ENCODE measurements at regions not wholly inside any gene's neighbourhood (a gene's known extent, or its start where the extent isn't known, plus 50 kb on each side); places are given as distances from the start of the nearest gene placed in this dataset.

DNA sequence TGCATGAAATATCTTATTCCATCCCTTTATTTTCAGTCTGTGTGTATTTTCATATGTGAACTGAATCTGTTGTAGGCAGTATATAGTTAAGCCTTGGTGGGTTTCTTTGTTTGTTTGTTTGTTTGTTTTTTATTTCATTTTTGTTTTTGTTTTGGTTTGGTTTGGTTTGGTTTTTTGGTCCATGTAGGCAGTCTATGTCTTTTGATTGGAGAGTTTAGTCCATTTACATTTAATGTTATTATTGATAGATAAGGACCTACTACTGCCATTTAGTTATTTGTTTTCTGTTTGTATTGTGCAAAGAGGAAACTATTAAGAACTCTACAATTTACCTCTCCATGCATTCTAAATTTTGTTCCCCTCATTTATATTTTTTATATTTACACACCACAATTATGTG, 695.9 kb upstream of the GRM3 start:
- Histone ChIP-seq H3K4me3 (no peak overlapping the region), H3K27me3 (no peaks in the 10 kb centered on the region), H3K4me1 (no peaks in the 10 kb centered on the region), H3K27ac (no peak overlapping the region), H3K36me3 (no peaks in the 10 kb centered on the region), H3K9me3 (peaks cover 0 to 53% (median 18%) of the 10 kb centered on the region in 11 donors)
- no peak for DNase-seq
- TF ChIP-seq, protein P1, sequence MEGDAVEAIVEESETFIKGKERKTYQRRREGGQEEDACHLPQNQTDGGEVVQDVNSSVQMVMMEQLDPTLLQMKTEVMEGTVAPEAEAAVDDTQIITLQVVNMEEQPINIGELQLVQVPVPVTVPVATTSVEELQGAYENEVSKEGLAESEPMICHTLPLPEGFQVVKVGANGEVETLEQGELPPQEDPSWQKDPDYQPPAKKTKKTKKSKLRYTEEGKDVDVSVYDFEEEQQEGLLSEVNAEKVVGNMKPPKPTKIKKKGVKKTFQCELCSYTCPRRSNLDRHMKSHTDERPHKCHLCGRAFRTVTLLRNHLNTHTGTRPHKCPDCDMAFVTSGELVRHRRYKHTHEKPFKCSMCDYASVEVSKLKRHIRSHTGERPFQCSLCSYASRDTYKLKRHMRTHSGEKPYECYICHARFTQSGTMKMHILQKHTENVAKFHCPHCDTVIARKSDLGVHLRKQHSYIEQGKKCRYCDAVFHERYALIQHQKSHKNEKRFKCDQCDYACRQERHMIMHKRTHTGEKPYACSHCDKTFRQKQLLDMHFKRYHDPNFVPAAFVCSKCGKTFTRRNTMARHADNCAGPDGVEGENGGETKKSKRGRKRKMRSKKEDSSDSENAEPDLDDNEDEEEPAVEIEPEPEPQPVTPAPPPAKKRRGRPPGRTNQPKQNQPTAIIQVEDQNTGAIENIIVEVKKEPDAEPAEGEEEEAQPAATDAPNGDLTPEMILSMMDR (IDR thresholded peaks at IDR 0.05) = no peak
- intact Hi-C loops (cut with DNase I) = no loop called here
- ATAC-seq = no peak

DNA sequence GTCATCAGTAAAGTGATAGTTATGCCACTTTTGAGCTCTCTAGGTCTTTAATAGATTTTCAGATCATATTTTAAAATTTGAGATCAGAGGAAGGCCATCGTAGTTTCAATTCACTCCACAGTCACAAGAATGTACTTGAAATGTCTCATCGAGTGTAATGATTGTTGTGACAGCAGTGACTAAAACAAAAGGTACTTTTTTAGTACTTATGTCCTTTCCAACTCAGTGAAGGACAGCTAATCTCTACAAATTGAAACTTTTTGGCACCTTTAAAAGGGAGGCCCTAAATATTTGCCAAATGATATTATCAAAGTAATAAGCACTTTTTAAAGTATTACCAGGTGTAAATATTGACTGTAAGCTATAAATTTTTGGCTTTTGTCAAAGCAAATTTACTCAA, 702.9 kb upstream of the GRM3 start:
- no peaks in the 10 kb centered on the region for H3K27me3 ChIP-seq
- DNase-seq = no peak
- no peak overlapping the region for H3K4me3 ChIP-seq
- no peak for ATAC-seq
- H3K27ac ChIP-seq = no peak overlapping the region
- no peaks in the 10 kb centered on the region for H3K36me3 ChIP-seq
- no peaks in the 10 kb centered on the region for H3K4me1 ChIP-seq
- H3K9me3 ChIP-seq = peaks cover 0 to 20% (median 0%) of the 10 kb centered on the region in 11 donors
- WGBS, 2 donors = 46 to 62% methylated on average over 2 of the region's 2 CpGs
- intact Hi-C loops (cut with DNase I) = no loop called here
- TF ChIP-seq, protein P1 (IDR thresholded peaks at IDR 0.05) = no peak

DNA sequence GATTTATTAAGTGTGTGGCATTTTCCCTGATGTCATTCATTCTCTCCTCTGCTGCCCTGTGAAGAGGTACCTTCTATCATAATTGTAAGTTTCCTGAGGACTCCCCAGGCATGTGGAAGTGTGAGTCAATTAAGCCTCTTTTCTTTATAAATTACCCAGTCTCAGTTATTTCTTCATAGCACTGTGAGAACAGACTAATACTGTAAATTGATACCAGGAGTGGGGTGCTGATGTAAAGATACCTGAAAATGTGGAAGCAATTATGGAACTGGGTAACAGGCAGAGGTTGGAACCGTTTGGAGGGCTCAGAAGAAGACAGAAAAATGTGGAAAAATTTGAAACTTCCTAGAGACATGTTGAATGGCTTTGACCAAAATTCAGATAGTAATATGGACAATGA, 711.8 kb upstream of the GRM3 start:
- intact Hi-C loops (cut with DNase I) = no loop called here
- 46 to 50% methylated on average over 1 of the region's 1 CpG for WGBS, 2 donors
- no peak for DNase-seq
- Histone ChIP-seq H3K4me3 (no peak overlapping the region), H3K27me3 (no peaks in the 10 kb centered on the region), H3K4me1 (no peaks in the 10 kb centered on the region), H3K27ac (no peak overlapping the region), H3K9me3 (peaks cover 0 to 44% (median 6%) of the 10 kb centered on the region in 11 donors), H3K36me3 (no peaks in the 10 kb centered on the region)
- TF ChIP-seq, protein P1 (IDR thresholded peaks at IDR 0.05) = no peak
- no peak for ATAC-seq

DNA sequence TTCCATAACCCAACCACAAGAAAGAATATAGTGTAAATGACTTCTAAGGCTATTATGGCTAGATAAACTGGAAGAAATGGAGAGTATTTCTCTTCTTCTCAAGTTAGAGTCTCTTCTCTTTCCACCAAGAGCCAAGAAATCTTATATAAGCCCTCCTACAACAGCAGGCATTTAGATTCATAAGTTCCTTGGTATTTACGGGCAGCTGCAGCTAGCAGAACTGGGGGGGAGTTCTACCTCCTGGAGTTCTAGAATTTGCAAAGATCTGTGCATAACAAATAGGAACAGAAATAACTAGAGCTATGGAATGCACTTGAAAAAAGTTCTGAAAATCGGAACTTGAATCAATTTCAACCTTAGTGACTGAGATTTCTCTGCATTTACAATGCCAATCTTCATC, 715.2 kb upstream of the GRM3 start:
- H3K4me3 ChIP-seq = no peak overlapping the region
- H3K9me3 ChIP-seq = peaks cover 0 to 26% (median 0%) of the 10 kb centered on the region in 11 donors
- ATAC-seq (no peak), DNase-seq (no peak)
- no peaks in the 10 kb centered on the region for H3K4me1 ChIP-seq
- 43 to 48% methylated on average over 2 of the region's 2 CpGs for WGBS, 2 donors
- intact Hi-C loops (cut with DNase I) = no loop called here
- H3K36me3 ChIP-seq = no peaks in the 10 kb centered on the region
- no peak overlapping the region for H3K27ac ChIP-seq
- no peaks in the 10 kb centered on the region for H3K27me3 ChIP-seq
- TF ChIP-seq, protein P1 (IDR thresholded peaks at IDR 0.05) = no peak

DNA sequence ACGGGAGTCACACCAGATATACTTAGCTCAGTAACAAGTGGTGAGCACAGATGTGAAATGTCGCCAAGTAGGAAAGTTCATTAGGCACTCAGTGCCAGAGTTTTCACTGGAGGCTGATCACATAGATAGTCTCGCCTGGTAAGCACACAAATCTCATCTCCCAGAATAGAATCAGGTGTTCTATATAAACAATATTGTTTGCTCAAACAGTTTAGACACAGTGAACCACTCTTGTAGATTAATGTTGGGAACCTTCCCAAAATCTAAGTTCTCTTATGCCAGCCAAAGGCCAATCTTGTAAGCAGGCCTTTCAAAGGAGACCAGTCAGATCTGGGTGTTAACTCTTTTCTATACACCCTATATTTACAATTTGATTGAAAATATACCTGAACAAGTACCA, 716.5 kb upstream of the GRM3 start:
- DNase-seq = no peak
- H3K9me3 ChIP-seq = peaks cover 0 to 15% (median 0%) of the 10 kb centered on the region in 11 donors
- intact Hi-C loops (cut with DNase I) = no loop called here
- H3K4me3 ChIP-seq = no peak overlapping the region
- no peaks in the 10 kb centered on the region for H3K4me1 ChIP-seq
- no peaks in the 10 kb centered on the region for H3K27me3 ChIP-seq
- no peaks in the 10 kb centered on the region for H3K36me3 ChIP-seq
- no peak for ATAC-seq
- no peak overlapping the region for H3K27ac ChIP-seq
- WGBS, 2 donors = 52 to 63% methylated on average over 3 of the region's 3 CpGs
- TF ChIP-seq, protein P1 (IDR thresholded peaks at IDR 0.05) = no peak
